Cardiac fibroblast (primary cell): ENCODE measurements at regions not wholly inside any gene's neighbourhood (a gene's known extent, or its start where the extent isn't known, plus 50 kb on each side); places are given as distances from the start of the nearest gene placed in this dataset.

ENCODE experiments used
- DNase-seq, 2 donors: peaks; one replicate each; pipeline versions ENCODE4 v3.0.0 to v3.0.0-alpha.2; 2010; ENCODE audit warnings: low read depth in 2 of 2
- H3K4me3 ChIP-seq, 2 donors: replicated peaks in 1 of 2; 1 replicate in 1 of 2; 2 replicates in 1 of 2; pipeline ENCODE4 v1.5.1; 2011; ENCODE audit warnings: low read depth in 2 of 2, low read length in 2 of 2, mild to moderate bottlenecking in 2 of 2, moderate library complexity in 1 of 2
- TF ChIP-seq, protein P1 (sequence below): IDR thresholded peaks from one replicate; pipeline ENCODE4 v1.5.1; 2011; ENCODE audit warnings: low read depth, mild to moderate bottlenecking, low read length, inconsistent platforms

DNA sequence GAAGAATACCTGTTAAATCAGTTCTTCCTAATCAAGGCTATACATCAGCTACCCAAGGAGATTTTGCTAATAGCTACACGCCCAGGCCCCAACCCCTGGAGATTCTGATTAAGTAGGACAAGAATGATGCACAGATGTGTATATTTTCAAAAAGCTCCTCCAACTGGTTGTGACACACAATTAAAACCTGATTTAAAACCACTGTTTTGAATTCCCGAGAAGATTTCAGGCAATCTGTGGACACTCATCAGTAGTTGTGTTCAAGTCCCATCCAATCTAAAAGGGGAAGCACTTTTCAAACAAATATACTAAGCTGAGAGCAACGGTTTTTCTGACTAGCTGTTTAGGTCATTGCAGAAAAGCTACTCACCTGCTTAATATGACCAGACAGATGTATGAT, 118.9 kb upstream of the NHSL1 start:
- TF ChIP-seq, protein P1, sequence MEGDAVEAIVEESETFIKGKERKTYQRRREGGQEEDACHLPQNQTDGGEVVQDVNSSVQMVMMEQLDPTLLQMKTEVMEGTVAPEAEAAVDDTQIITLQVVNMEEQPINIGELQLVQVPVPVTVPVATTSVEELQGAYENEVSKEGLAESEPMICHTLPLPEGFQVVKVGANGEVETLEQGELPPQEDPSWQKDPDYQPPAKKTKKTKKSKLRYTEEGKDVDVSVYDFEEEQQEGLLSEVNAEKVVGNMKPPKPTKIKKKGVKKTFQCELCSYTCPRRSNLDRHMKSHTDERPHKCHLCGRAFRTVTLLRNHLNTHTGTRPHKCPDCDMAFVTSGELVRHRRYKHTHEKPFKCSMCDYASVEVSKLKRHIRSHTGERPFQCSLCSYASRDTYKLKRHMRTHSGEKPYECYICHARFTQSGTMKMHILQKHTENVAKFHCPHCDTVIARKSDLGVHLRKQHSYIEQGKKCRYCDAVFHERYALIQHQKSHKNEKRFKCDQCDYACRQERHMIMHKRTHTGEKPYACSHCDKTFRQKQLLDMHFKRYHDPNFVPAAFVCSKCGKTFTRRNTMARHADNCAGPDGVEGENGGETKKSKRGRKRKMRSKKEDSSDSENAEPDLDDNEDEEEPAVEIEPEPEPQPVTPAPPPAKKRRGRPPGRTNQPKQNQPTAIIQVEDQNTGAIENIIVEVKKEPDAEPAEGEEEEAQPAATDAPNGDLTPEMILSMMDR: no peak

DNA sequence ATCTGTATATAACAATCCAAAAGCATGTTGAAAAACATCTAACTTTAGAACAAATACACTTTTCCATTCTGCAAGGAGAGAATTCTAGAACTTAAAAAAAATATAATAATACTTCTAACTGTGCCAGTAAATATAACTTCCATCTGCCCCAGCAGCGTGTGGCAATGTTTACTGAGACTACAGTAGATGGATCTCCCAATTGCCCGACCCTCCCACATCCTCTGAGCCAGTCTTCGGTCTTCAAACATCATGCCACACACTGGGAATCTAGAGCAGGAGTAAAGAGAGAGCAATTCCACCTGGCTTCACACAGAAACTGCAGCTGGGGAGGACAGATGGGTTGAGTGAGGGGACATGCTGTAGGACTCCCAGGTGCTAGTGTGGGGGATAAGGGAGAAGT, 121.3 kb upstream of the NHSL1 start:
- DNase-seq: no peak
- no peak overlapping the region for H3K4me3 ChIP-seq
- TF ChIP-seq, protein P1: no peak

More for the DNA sequence above, 118.9 kb upstream of the NHSL1 start:
- no peak for DNase-seq
- no peak overlapping the region for H3K4me3 ChIP-seq

DNA sequence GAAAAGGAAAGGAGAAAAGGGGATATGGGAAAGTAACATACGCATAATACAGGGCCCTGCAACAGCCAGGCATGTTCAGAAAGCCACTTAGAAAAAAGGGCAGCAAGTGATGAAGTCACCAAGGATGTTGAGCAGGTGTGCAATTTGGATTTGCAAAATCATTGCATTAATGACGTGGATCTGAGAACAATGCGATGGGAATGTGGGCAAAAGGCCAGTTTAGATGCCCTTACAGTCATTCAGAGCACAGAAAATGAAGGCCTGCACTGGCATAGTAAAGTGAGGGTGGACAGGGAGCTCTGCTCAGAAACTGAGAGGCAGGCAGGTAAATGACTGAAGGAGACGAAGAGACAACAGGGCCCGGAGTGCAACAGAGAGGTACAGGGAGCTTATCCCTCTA, 123.7 kb upstream of the NHSL1 start:
- DNase-seq: peak; percentile 21 to 58
- H3K4me3 ChIP-seq: no peak overlapping the region
- TF ChIP-seq, protein P1: no peak

DNA sequence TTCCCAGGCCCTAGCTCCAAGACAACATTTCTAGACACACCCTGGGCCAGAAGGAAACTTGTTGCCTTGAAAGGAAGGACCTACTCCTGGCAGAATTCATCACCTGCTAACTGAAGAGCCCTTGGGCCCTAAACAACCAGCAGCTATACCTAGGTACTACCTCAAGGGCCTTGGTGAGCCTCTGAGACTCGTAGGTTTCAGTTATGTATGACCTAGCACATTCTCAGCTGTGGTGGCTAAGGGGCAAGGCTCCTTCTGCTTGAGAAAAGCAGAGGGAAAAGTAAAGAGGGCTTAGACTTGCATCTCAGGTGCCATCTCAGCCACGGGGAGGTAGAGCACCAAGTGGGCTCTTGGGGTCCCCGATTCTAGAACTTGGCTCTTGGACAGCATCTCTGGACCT, 132.3 kb upstream of the NHSL1 start:
- H3K4me3 ChIP-seq: no peak overlapping the region
- no peak for DNase-seq
- TF ChIP-seq, protein P1: no peak

DNA sequence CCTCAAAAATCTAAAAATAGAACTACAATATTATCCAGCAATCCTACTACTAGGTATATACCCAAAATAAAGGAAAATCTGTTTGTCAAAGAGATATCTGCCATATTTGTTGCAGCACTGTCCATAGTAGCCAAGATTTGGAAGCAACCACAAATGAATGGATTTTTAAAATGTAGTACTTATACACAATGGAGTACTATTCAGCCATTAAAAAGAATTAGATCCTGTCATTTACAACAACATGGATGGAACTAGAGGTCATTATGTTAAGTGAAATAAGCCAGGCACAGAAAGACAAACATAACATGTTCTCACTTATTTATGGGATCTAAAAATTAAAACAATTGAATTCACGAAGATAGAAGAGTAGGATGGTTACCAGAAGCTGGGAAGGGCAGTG, 135.7 kb upstream of the CCDC28A start:
- DNase-seq: no peak
- no peak overlapping the region for H3K4me3 ChIP-seq
- TF ChIP-seq, protein P1: no peak

DNA sequence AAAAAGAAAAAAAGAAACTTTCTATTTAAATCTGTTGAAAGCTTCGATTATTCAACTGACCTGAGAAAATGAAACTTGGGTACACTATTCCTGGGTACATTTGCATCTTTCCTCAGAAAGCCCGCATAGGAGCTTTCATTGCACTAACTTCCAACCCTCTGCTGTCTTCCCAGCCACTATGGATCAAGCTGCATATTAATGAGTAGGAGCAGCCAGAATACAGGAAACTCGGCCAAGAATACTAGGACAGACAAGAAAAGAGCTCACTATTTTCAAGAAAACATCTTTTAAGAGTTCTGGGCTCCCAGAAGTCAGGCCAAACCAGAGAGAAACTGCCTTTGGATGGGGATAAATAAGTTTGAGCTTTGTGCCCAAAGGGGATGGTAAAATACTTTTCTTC, 135.0 kb upstream of the CCDC28A start:
- no peak for DNase-seq
- H3K4me3 ChIP-seq: no peak overlapping the region
- TF ChIP-seq, protein P1: no peak

DNA sequence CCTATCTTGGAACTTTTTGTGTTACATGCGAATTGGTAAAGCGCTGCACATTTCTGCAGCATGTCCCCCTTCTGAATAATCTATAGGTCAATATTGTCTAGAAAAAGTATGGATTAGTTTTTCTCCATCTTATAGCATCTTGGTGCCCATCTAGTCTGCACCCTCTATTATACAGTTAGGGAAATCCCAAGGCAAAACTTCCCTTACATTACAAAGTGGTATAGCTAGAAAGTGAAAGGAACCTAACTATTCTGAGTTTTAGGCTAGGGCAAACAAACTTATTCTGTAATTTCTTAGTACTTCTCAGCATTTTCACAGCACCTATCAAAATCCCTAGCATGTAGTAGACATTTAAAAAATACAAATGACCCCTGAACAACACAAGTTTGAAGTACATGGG, 133.5 kb upstream of the CCDC28A start:
- DNase-seq: no peak
- no peak overlapping the region for H3K4me3 ChIP-seq
- TF ChIP-seq, protein P1: no peak
